CD4-positive, alpha-beta memory T cell (primary cell): ENCODE measurements at regions not wholly inside any gene's neighbourhood (a gene's known extent, or its start where the extent isn't known, plus 50 kb on each side); places are given as distances from the start of the nearest gene placed in this dataset.
"Not testable (repeated sequence)": the region's sequence is repeated elsewhere in the genome, so short reads cannot be mapped to it uniquely, and the experiment has no call there.

Source experiments
- CTCF ChIA-PET: fragments of 350-600 bp; sonication (Branson Sonifier 250); formaldehyde crosslinking; loops from one replicate; lab custom pipeline; 2021; ENCODE audit warnings: inconsistent platforms; ENCODE audit not compliant: partially characterized antibody; lab: Charles Lee
- POLR2A ChIA-PET: fragments of 350-600 bp; sonication (Branson Sonifier 250); formaldehyde crosslinking; loops from one replicate; lab custom pipeline; 2021; ENCODE audit not compliant: partially characterized antibody; lab: Charles Lee
- DNase-seq, 5 donors: peaks; one replicate each; pipeline versions ENCODE4 v3.0.0 to v3.0.0-alpha.2; 2020 to 2022; ENCODE audit warnings: mixed read lengths in 1 of 5
- H3K27ac ChIP-seq: one replicate; pipeline ENCODE4 v1.7.0; 2013; ENCODE audit warnings: low read depth, low read length
- H3K27me3 ChIP-seq: 2 replicates; pipeline ENCODE4 v1.7.0; 2013; ENCODE audit warnings: mild to moderate bottlenecking, low read length, moderate library complexity; ENCODE audit not compliant: insufficient read depth
- H3K36me3 ChIP-seq: 2 replicates; pipeline ENCODE4 v1.7.0; 2013; ENCODE audit warnings: mild to moderate bottlenecking, low read length, moderate library complexity; ENCODE audit not compliant: insufficient read depth
- H3K4me1 ChIP-seq: 2 replicates; pipeline ENCODE4 v1.7.0; 2013; ENCODE audit warnings: mild to moderate bottlenecking, low read length, moderate library complexity; ENCODE audit not compliant: insufficient read depth
- H3K4me3 ChIP-seq, 2 donors: one replicate each; pipeline ENCODE4 v1.7.0; 2013; ENCODE audit warnings: low read length in 2 of 2, mild to moderate bottlenecking in 1 of 2
- H3K9me3 ChIP-seq, 2 donors: one replicate each; pipeline ENCODE4 v1.7.0; 2013; ENCODE audit warnings: low read length in 2 of 2, control low read depth in 1 of 2; ENCODE audit not compliant: control insufficient read depth in 1 of 2
- H3K27ac Mint-ChIP-seq, 7 donors: one replicate each; pipeline ENCODE4 v1.8.0; 2020 to 2021; ENCODE audit warnings: mixed read lengths in 7 of 7, mild to moderate bottlenecking in 6 of 7, inconsistent platforms in 3 of 7, moderate library complexity in 3 of 7
- H3K27me3 Mint-ChIP-seq, 2 donors: one replicate each; pipeline ENCODE4 v1.8.0; 2020 to 2021; ENCODE audit warnings: mixed read lengths in 2 of 2
- H3K36me3 Mint-ChIP-seq, 2 donors: one replicate each; pipeline ENCODE4 v1.8.0; 2020 to 2021; ENCODE audit warnings: mixed read lengths in 2 of 2, inconsistent platforms in 1 of 2, mild to moderate bottlenecking in 1 of 2
- H3K4me1 Mint-ChIP-seq, 4 donors: one replicate each; pipeline ENCODE4 v1.8.0; 2020 to 2021; ENCODE audit warnings: mixed read lengths in 4 of 4, mild to moderate bottlenecking in 1 of 4
- H3K4me3 Mint-ChIP-seq, 8 donors: one replicate each; pipeline ENCODE4 v1.8.0; 2020 to 2021; ENCODE audit warnings: mixed read lengths in 8 of 8, mild to moderate bottlenecking in 7 of 8, moderate library complexity in 6 of 8, inconsistent platforms in 3 of 8
- H3K9me3 Mint-ChIP-seq, 8 donors: one replicate each; pipeline ENCODE4 v1.8.0; 2020 to 2021; ENCODE audit warnings: mixed read lengths in 8 of 8, mild to moderate bottlenecking in 5 of 8, inconsistent platforms in 3 of 8, moderate library complexity in 1 of 8
- intact Hi-C: fragments of 100-400 bp; cut with micrococcal nuclease; formaldehyde crosslinking; loops from one replicate; pipeline ENCODE4 v1.15.1; 2023

DNA sequence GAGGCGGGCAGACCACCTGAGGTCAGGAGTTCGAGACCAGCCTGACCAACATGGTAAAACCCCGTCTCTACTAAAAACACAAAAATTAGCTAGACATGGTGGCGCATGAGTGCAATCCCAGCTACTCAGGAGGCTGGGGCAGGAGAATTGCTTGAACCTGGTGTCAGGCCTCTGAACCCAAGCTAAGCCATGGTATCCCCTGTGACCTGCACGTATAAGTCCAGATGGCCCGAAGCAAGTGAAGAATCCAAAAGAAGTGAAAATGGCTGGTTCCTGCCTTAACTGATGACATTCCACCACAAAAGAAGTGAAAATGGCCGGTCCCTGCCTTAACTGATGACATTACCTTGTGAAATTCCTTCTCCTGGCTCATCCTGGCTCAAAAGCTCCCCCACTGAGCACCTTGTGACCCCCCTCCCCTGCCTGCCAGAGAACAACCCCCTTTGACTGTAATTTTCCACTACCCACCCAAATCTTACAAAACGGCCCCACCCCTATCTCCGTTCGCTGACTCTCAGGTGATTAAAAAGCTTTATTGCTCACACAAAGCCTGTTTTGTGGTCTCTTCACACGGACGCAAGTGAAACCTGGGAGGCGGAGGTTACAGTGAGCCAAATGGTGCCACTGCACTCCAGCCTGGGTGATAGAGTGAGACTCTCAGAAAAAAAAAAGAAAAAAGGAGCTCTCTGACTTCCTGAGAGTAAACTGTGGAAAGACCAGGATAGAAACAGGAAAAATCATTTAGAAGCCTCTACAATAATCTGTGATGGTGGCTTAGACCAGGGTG is 84.1 kb downstream of the PHAX start:
- H3K4me3 Mint-ChIP-seq = peak overlapping the region in 2 of 8 donors; percentile 9 to 60
- H3K27me3 ChIP-seq, H3K27me3 Mint-ChIP-seq, H3K36me3 Mint-ChIP-seq, H3K27ac ChIP-seq, DNase-seq, intact Hi-C loops, H3K9me3 Mint-ChIP-seq, H3K4me1 ChIP-seq, H3K4me3 ChIP-seq, H3K9me3 ChIP-seq, H3K4me1 Mint-ChIP-seq, H3K36me3 ChIP-seq: not testable (repeated sequence)
- peak overlapping the region in 2 of 7 donors; percentile 62 to 68 for H3K27ac Mint-ChIP-seq
- POLR2A ChIA-PET = interaction anchor here (0.6 to 1.2 kb wide), 2 partner anchors 93 to 679 kb away, joined by 3 to 4 read pairs; no protein-coding TSS in a partner anchor
- CTCF ChIA-PET = interaction anchor here (1.1 to 5.6 kb wide), 5 partner anchors 9 to 125 kb away, joined by 3 to 35 read pairs (median 3); no protein-coding TSS in a partner anchor

DNA sequence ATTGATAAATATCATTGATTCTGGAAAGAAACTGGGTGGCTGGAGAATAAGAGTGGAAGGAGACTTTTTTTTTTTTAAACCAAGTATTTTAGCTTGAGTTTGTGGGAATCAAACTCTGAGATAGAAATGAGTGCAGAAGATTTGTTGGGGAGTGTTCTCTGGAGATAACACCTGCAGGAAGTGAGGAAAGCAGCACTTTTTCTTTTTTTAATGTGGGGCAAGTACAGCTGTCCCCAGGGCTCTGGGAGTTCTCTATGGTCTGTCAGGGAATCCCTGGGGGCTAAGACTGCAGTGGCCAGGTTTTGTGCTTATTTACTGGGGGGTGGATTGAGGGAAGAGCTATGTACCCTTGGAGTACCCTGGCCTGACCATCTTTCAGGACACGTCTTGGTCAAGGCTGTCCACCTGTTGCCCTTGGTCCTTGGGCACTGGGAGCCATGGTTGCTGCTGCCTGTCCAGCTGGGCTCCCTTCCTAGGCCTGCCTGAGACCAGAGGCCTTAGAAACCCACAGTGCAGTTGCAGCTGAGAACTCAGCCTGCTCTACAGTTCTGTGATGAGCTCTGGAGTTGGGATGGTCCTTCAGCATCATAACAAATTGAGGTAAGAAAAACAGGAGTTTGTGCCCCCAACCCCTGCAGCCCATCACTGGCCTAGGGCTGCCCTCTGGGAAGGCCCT is 85.8 kb downstream of the PHAX start:
- Mint-ChIP-seq H3K9me3 (no peaks in the 10 kb centered on the region), H3K4me1 (peaks cover 0 to 6% (median 3%) of the 10 kb centered on the region in 4 donors), H3K4me3 (no peak overlapping the region), H3K27ac (no peak overlapping the region), H3K36me3 (no peaks in the 10 kb centered on the region), H3K27me3 (peaks cover 2 to 6% of the 10 kb centered on the region in 2 donors)
- Histone ChIP-seq H3K27ac (no peak overlapping the region), H3K27me3 (no peaks in the 10 kb centered on the region), H3K36me3 (no peaks in the 10 kb centered on the region), H3K9me3 (no peaks in the 10 kb centered on the region), H3K4me1 (no peaks in the 10 kb centered on the region), H3K4me3 (no peak overlapping the region)
- intact Hi-C loops = no loop called here
- no peak for DNase-seq
- ChIA-PET CTCF (interaction anchor here (1.0 to 5.6 kb wide), 5 partner anchors 11 to 115 kb away, joined by 3 to 35 read pairs (median 3); no protein-coding TSS in a partner anchor), POLR2A (interaction anchor here (0.6 kb wide), 1 partner anchor 89 kb away, joined by 3 read pairs; no protein-coding TSS in a partner anchor)

DNA sequence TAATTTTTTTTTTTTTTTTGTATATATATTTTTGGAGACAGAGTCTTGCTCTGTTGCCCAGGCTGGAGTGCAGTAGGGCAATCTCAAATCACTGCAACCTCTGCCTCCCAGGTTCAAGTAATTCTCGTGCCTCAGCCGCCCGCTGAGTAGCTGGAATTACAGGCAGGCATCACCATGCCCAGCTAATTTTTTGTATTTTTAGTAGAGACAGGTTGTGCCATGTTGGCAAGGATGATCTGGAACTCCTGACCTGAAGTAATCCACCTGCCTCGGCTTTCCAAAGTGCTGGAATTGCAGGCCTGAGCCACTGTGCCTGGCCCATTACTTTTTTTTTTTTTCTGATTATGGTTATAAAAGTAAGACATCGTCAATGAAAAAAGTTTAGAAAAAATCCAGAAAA is 84.0 kb upstream of the LMNB1 start:
- no peak for DNase-seq
- no peak overlapping the region for H3K27ac ChIP-seq
- Mint-ChIP-seq H3K36me3 (no peaks in the 10 kb centered on the region), H3K27ac (no peak overlapping the region), H3K4me3 (no peak overlapping the region), H3K4me1 (no peaks in the 10 kb centered on the region), H3K9me3 (no peaks in the 10 kb centered on the region), H3K27me3 (peaks cover 0 to 1% of the 10 kb centered on the region in 2 donors)
- H3K27me3 ChIP-seq = no peaks in the 10 kb centered on the region
- H3K36me3 ChIP-seq = no peaks in the 10 kb centered on the region
- CTCF ChIA-PET = interaction anchor here (1.2 kb wide), 1 partner anchor 87 kb away, joined by 4 read pairs; no protein-coding TSS in a partner anchor
- intact Hi-C loops = no loop called here
- H3K9me3 ChIP-seq = no peaks in the 10 kb centered on the region
- no peaks in the 10 kb centered on the region for H3K4me1 ChIP-seq
- no peak overlapping the region for H3K4me3 ChIP-seq
- POLR2A ChIA-PET = no interaction called here

DNA sequence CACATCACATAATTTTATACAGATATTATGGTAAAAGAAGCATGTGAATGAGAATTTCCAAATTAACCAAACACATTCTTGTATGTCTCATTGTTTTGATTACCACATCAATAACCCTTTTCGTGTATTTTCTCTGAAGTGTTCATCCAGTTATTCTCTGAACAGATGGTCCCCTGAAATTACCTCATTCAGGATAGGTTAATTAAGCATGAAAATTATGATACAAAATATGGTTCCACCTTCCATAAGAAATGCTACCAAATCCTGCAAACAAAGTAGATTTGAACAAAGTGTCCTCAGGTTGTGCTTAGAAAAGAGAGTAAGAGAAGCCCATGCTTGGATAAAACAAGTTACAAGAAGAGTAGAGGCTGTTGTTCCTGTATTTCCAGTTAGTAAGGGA is 83.1 kb upstream of the LMNB1 start:
- Histone ChIP-seq H3K36me3 (no peaks in the 10 kb centered on the region), H3K4me3 (no peak overlapping the region), H3K4me1 (no peaks in the 10 kb centered on the region), H3K27ac (no peak overlapping the region), H3K27me3 (no peaks in the 10 kb centered on the region), H3K9me3 (no peaks in the 10 kb centered on the region)
- ChIA-PET POLR2A (no interaction called here), CTCF (interaction anchor here (1.2 kb wide), 1 partner anchor 86 kb away, joined by 4 read pairs; no protein-coding TSS in a partner anchor)
- H3K4me1 Mint-ChIP-seq = no peaks in the 10 kb centered on the region
- H3K4me3 Mint-ChIP-seq = no peak overlapping the region
- intact Hi-C loops = no loop called here
- H3K36me3 Mint-ChIP-seq = no peaks in the 10 kb centered on the region
- DNase-seq = no peak
- H3K9me3 Mint-ChIP-seq = no peaks in the 10 kb centered on the region
- peaks cover 0 to 1% of the 10 kb centered on the region in 2 donors for H3K27me3 Mint-ChIP-seq
- H3K27ac Mint-ChIP-seq = no peak overlapping the region

DNA sequence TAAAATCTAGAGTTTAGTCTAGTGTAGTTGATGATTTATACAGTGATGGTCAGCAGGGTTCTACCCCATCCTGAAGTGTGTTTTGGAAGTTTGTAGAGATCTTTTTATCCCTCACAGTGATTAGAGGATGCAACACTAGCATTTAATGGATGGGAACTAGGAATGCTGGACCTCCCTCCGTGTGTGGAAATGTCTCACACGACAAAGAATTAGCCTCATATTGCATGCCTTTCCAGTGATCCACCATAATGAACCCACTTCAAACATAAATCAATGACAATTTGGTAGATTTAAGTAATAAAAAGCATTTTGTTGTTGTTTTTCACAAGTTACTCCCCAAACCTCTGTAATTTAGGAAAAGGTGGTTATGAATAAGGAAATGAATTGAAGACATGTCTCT is 82.5 kb upstream of the LMNB1 start:
- H3K4me3 Mint-ChIP-seq = no peak overlapping the region
- no peak for DNase-seq
- no peaks in the 10 kb centered on the region for H3K9me3 ChIP-seq
- no peak overlapping the region for H3K4me3 ChIP-seq
- H3K36me3 ChIP-seq = no peaks in the 10 kb centered on the region
- H3K36me3 Mint-ChIP-seq = no peaks in the 10 kb centered on the region
- no peaks in the 10 kb centered on the region for H3K9me3 Mint-ChIP-seq
- H3K27me3 ChIP-seq = no peaks in the 10 kb centered on the region
- H3K27me3 Mint-ChIP-seq = no peaks in the 10 kb centered on the region
- intact Hi-C loops = no loop called here
- H3K4me1 Mint-ChIP-seq = no peaks in the 10 kb centered on the region
- ChIA-PET CTCF (no interaction called here), POLR2A (no interaction called here)
- no peak overlapping the region for H3K27ac ChIP-seq
- H3K27ac Mint-ChIP-seq = no peak overlapping the region
- no peaks in the 10 kb centered on the region for H3K4me1 ChIP-seq

DNA sequence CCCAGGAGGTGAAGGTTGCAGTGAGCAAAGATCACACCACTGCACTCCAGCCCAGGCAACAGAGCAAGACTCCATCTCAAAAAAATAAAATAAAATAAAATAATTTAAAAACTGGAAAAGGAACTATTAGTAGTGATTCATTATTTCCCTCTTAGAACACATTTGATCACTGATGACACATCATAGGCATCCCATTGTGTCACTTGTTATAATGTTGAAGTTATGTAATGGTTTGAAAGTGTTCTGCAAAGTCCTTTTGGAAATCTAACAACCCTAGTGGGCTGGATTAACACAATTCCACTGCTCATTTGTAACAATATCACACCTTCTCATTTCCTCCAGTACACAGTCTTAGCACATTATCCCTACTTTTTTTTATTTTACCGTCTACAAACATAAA is 81.8 kb upstream of the LMNB1 start:
- Mint-ChIP-seq H3K9me3 (no peaks in the 10 kb centered on the region), H3K27ac (no peak overlapping the region), H3K4me1 (peaks cover 0 to 2% (median under 1%) of the 10 kb centered on the region in 4 donors), H3K4me3 (no peak overlapping the region), H3K27me3 (no peaks in the 10 kb centered on the region), H3K36me3 (no peaks in the 10 kb centered on the region)
- DNase-seq = no peak
- H3K36me3 ChIP-seq = no peaks in the 10 kb centered on the region
- H3K27ac ChIP-seq = no peak overlapping the region
- H3K4me3 ChIP-seq = no peak overlapping the region
- H3K4me1 ChIP-seq = no peaks in the 10 kb centered on the region
- ChIA-PET POLR2A (no interaction called here), CTCF (no interaction called here)
- H3K9me3 ChIP-seq = no peaks in the 10 kb centered on the region
- intact Hi-C loops = no loop called here
- H3K27me3 ChIP-seq = no peaks in the 10 kb centered on the region

DNA sequence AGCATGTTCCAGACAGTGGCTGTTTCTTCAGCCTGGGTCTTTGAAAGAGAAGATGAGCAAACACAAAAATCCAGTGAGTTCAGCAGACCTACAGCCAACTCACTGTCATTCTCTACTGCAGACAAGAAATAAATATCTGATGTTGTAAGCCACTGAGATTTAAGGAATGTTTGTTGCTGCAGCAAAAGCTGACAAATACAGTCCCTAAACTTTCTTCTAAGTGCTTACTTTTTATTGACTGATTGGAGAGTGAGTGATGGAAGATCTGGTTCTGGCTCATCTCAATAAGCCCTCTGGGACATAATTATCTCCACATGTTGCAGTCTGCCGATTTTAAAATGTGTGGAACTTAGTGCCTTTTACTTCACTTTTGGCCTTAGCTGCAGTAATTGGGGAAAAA is 69.9 kb upstream of the LMNB1 start:
- H3K4me1 Mint-ChIP-seq = no peaks in the 10 kb centered on the region
- POLR2A ChIA-PET = no interaction called here
- no peak for DNase-seq
- no peak overlapping the region for H3K27ac Mint-ChIP-seq
- no peak overlapping the region for H3K27ac ChIP-seq
- no peaks in the 10 kb centered on the region for H3K27me3 Mint-ChIP-seq
- CTCF ChIA-PET = interaction anchor here (1.2 kb wide), 1 partner anchor 74 kb away, joined by 3 read pairs; no protein-coding TSS in a partner anchor
- no peaks in the 10 kb centered on the region for H3K36me3 Mint-ChIP-seq
- H3K9me3 Mint-ChIP-seq = peaks cover 0 to 7% (median 0%) of the 10 kb centered on the region in 8 donors
- H3K4me3 Mint-ChIP-seq = no peak overlapping the region
- H3K4me3 ChIP-seq = no peak overlapping the region
- no peaks in the 10 kb centered on the region for H3K4me1 ChIP-seq
- H3K9me3 ChIP-seq = no peaks in the 10 kb centered on the region
- intact Hi-C loops = no loop called here
- no peaks in the 10 kb centered on the region for H3K36me3 ChIP-seq
- no peaks in the 10 kb centered on the region for H3K27me3 ChIP-seq
